WTC11 (cell line): ENCODE measurements at regions not wholly inside any gene's neighbourhood (a gene's known extent, or its start where the extent isn't known, plus 50 kb on each side); places are given as distances from the start of the nearest gene placed in this dataset.

Experiments
- ATAC-seq: fragments of 200-7000 bp; cut with Tn5 transposase; 2 replicates; pipeline ENCODE4 v1.10.0; 2021; ENCODE audit warnings: mild to moderate bottlenecking, moderate library complexity
- CTCF ChIA-PET: fragments of 300-600 bp; sonication (Branson Sonifier 250); formaldehyde crosslinking; loops from one replicate; lab custom pipeline; 2021; ENCODE audit warnings: antibody characterized with exemption; lab: Charles Lee
- POLR2A ChIA-PET: fragments of 350-600 bp; sonication (Branson Sonifier 250); formaldehyde crosslinking; loops from one replicate; lab custom pipeline; 2021; ENCODE audit warnings: antibody characterized with exemption; lab: Charles Lee
- DNase-seq: peaks from one replicate; pipeline ENCODE4 v3.0.0; 2021; ENCODE audit warnings: low spot score
- H3K27ac Mint-ChIP-seq: 2 replicates; pipeline ENCODE4 v1.8.0; 2021; ENCODE audit warnings: mixed read lengths
- H3K27me3 Mint-ChIP-seq: 2 replicates; pipeline ENCODE4 v1.8.0; 2021; ENCODE audit warnings: low read depth, mild to moderate bottlenecking, moderate library complexity, mixed read lengths
- H3K36me3 Mint-ChIP-seq: 2 replicates; pipeline ENCODE4 v1.8.0; 2021; ENCODE audit warnings: mixed read lengths
- H3K4me1 Mint-ChIP-seq: 2 replicates; pipeline ENCODE4 v1.8.0; 2022; ENCODE audit warnings: mixed read lengths
- H3K4me3 Mint-ChIP-seq: 2 replicates; pipeline ENCODE4 v1.8.0; 2021; ENCODE audit warnings: mild to moderate bottlenecking, moderate library complexity, mixed read lengths
- H3K9me3 Mint-ChIP-seq: 2 replicates; pipeline ENCODE4 v1.8.0; 2021; ENCODE audit warnings: mixed read lengths
- CREM ChIP-seq: sonication (generic); formaldehyde crosslinking; IDR thresholded peaks from 2 replicates; pipeline ENCODE4 v1.8.1; 2022; ENCODE audit warnings: mild to moderate bottlenecking, missing genetic modification reagents, moderate library complexity
- ELF4 ChIP-seq: sonication (generic); formaldehyde crosslinking; IDR thresholded peaks from 2 replicates; pipeline ENCODE4 v1.8.1; 2022; ENCODE audit warnings: low read depth, mild to moderate bottlenecking, moderate library complexity, missing genetic modification reagents
- FOXP1 ChIP-seq: sonication (generic); formaldehyde crosslinking; IDR thresholded peaks from 2 replicates; pipeline ENCODE4 v1.8.0; 2022; ENCODE audit warnings: missing genetic modification reagents, mild to moderate bottlenecking, moderate library complexity, borderline replicate concordance
- FOXP4 ChIP-seq: sonication (generic); formaldehyde crosslinking; IDR thresholded peaks from 2 replicates; pipeline ENCODE4 v1.8.0; 2022; ENCODE audit warnings: mild to moderate bottlenecking, missing genetic modification reagents
- GABPB1 ChIP-seq: sonication (generic); formaldehyde crosslinking; IDR thresholded peaks from 2 replicates; pipeline ENCODE4 v1.8.1; 2023; ENCODE audit warnings: mild to moderate bottlenecking, missing genetic modification reagents
- IRF2 ChIP-seq: sonication (generic); formaldehyde crosslinking; IDR thresholded peaks from 2 replicates; pipeline ENCODE4 v1.8.0; 2022; ENCODE audit warnings: low read depth, missing genetic modification reagents, borderline replicate concordance
- NFE2L1 ChIP-seq: sonication (generic); formaldehyde crosslinking; IDR thresholded peaks from 2 replicates; pipeline ENCODE4 v1.8.1; 2023; ENCODE audit warnings: missing genetic modification reagents
- NR2C2 ChIP-seq: sonication (generic); formaldehyde crosslinking; IDR thresholded peaks from 2 replicates; pipeline ENCODE4 v1.8.0; 2022; ENCODE audit warnings: mild to moderate bottlenecking, missing genetic modification reagents
- RORB ChIP-seq: fragments of 250-450 bp; sonication (Bioruptor Pico); IDR thresholded peaks from 2 replicates; pipeline ENCODE4 v1.9.0; 2021; ENCODE audit warnings: mild to moderate bottlenecking
- SMAD3 ChIP-seq: sonication (generic); formaldehyde crosslinking; IDR thresholded peaks from 2 replicates; pipeline ENCODE4 v1.8.0; 2022; ENCODE audit warnings: missing genetic modification reagents, mild to moderate bottlenecking, borderline replicate concordance
- SOX15 ChIP-seq: fragments of 250-450 bp; sonication (Bioruptor Pico); IDR thresholded peaks from 2 replicates; pipeline ENCODE4 v1.9.0; 2021; ENCODE audit warnings: mild to moderate bottlenecking
- TEAD4 ChIP-seq: sonication (generic); formaldehyde crosslinking; IDR thresholded peaks from 2 replicates; pipeline ENCODE4 v1.8.0; 2022; ENCODE audit warnings: mild to moderate bottlenecking, missing genetic modification reagents
- TP53 ChIP-seq: sonication (generic); formaldehyde crosslinking; IDR thresholded peaks from 2 replicates; pipeline ENCODE4 v1.8.1; 2023; ENCODE audit warnings: mild to moderate bottlenecking, missing genetic modification reagents
- ZNF281 ChIP-seq: sonication (generic); formaldehyde crosslinking; IDR thresholded peaks from 2 replicates; pipeline ENCODE4 v1.8.0; 2023; ENCODE audit warnings: mild to moderate bottlenecking, missing genetic modification reagents
- ZNF671 ChIP-seq: fragments of 250-450 bp; sonication (Bioruptor Pico); IDR thresholded peaks from 2 replicates; pipeline ENCODE4 v1.8.0; 2021; ENCODE audit warnings: mild to moderate bottlenecking
- TF ChIP-seq, protein P1 (sequence below): fragments of 250-450 bp; sonication (Bioruptor Pico); IDR thresholded peaks from 2 replicates; pipeline ENCODE4 v2.1.2; 2022; ENCODE audit warnings: mild to moderate bottlenecking, moderate library complexity
- TF ChIP-seq, protein P2 (sequence below): sonication (generic); formaldehyde crosslinking; IDR thresholded peaks from 2 replicates; pipeline ENCODE4 v1.8.1; 2022; ENCODE audit warnings: low read depth, missing genetic modification reagents, borderline replicate concordance
- TF ChIP-seq, protein P3 (sequence below): sonication (generic); formaldehyde crosslinking; IDR thresholded peaks from 2 replicates; pipeline ENCODE4 v1.8.1; 2022; ENCODE audit warnings: low read depth, mild to moderate bottlenecking, moderate library complexity, missing genetic modification reagents, borderline replicate concordance
- TF ChIP-seq, protein P4 (sequence below): fragments of 250-450 bp; sonication (Bioruptor Pico); IDR thresholded peaks from 2 replicates; pipeline ENCODE4 v1.8.0; 2021; ENCODE audit warnings: mild to moderate bottlenecking

DNA sequence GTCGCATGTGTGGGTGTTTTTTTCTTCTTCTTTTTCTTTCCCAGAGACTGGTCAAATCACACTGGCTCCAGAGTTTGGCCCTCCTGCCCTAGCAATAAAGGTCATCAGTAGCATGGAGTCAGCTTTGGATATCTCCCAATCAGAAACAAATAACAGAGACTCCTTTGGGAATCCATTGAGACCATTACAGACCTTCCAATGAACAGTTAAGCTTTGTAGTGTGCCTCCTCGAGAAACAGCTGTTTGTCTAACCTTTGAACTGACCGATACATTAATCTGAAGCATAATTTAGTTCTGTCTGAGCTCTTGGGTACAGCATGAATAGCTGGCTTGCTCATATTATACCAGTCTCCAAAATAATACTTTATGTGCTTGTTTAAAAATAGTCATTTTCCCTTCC is 1103.2 kb downstream of the GATA3 start:
- no peaks in the 10 kb centered on the region for H3K4me1 Mint-ChIP-seq
- no peak overlapping the region for H3K27ac Mint-ChIP-seq
- H3K4me3 Mint-ChIP-seq, result no peak overlapping the region
- no peak for DNase-seq
- ATAC-seq, result no peak
- H3K27me3 Mint-ChIP-seq, result no peaks in the 10 kb centered on the region
- POLR2A ChIA-PET, result no interaction called here
- peaks cover 41% of the 10 kb centered on the region for H3K9me3 Mint-ChIP-seq
- H3K36me3 Mint-ChIP-seq, result peaks cover 14% of the 10 kb centered on the region
- TF ChIP-seq ELF4, result no peak
- no peak for TF ChIP-seq RORB (CRISPR knock-in tag)
- no peak for TF ChIP-seq FOXP4 (CRISPR knock-in tag)
- no peak for TF ChIP-seq ZNF671
- TF ChIP-seq, protein P1, sequence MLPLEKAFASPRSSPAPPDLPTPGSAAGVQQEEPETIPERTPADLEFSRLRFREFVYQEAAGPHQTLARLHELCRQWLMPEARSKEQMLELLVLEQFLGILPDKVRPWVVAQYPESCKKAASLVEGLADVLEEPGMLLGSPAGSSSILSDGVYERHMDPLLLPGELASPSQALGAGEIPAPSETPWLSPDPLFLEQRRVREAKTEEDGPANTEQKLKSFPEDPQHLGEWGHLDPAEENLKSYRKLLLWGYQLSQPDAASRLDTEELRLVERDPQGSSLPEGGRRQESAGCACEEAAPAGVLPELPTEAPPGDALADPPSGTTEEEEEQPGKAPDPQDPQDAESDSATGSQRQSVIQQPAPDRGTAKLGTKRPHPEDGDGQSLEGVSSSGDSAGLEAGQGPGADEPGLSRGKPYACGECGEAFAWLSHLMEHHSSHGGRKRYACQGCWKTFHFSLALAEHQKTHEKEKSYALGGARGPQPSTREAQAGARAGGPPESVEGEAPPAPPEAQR, result no peak
- no peak for TF ChIP-seq SOX15 (CRISPR knock-in tag)
- no peak for TF ChIP-seq FOXP1 (CRISPR knock-in tag)
- TF ChIP-seq NR2C2 (CRISPR knock-in tag), result no peak
- TF ChIP-seq, protein P2, sequence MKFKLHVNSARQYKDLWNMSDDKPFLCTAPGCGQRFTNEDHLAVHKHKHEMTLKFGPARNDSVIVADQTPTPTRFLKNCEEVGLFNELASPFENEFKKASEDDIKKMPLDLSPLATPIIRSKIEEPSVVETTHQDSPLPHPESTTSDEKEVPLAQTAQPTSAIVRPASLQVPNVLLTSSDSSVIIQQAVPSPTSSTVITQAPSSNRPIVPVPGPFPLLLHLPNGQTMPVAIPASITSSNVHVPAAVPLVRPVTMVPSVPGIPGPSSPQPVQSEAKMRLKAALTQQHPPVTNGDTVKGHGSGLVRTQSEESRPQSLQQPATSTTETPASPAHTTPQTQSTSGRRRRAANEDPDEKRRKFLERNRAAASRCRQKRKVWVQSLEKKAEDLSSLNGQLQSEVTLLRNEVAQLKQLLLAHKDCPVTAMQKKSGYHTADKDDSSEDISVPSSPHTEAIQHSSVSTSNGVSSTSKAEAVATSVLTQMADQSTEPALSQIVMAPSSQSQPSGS (CRISPR knock-in tag), result no peak
- no peak for TF ChIP-seq GABPB1 (CRISPR knock-in tag)
- TF ChIP-seq ZNF281, result no peak
- TF ChIP-seq CREM (CRISPR knock-in tag), result no peak
- TF ChIP-seq SMAD3, result no peak
- no peak for TF ChIP-seq NFE2L1 (CRISPR knock-in tag)
- TF ChIP-seq TP53 (CRISPR knock-in tag), result no peak
- TF ChIP-seq IRF2, result no peak
- TF ChIP-seq, protein P3, sequence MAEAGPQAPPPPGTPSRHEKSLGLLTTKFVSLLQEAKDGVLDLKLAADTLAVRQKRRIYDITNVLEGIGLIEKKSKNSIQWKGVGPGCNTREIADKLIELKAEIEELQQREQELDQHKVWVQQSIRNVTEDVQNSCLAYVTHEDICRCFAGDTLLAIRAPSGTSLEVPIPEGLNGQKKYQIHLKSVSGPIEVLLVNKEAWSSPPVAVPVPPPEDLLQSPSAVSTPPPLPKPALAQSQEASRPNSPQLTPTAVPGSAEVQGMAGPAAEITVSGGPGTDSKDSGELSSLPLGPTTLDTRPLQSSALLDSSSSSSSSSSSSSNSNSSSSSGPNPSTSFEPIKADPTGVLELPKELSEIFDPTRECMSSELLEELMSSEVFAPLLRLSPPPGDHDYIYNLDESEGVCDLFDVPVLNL (CRISPR knock-in tag), result no peak
- TF ChIP-seq, protein P4, sequence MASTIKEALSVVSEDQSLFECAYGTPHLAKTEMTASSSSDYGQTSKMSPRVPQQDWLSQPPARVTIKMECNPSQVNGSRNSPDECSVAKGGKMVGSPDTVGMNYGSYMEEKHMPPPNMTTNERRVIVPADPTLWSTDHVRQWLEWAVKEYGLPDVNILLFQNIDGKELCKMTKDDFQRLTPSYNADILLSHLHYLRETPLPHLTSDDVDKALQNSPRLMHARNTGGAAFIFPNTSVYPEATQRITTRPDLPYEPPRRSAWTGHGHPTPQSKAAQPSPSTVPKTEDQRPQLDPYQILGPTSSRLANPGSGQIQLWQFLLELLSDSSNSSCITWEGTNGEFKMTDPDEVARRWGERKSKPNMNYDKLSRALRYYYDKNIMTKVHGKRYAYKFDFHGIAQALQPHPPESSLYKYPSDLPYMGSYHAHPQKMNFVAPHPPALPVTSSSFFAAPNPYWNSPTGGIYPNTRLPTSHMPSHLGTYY, result no peak
- TF ChIP-seq TEAD4 (CRISPR knock-in tag), result no peak
- TF ChIP-seq, all 79 proteins: peak for 0
- CTCF ChIA-PET, result no interaction called here
